ENCODE measurements at regions not wholly inside any gene's neighbourhood (a gene's known extent, or its start where the extent isn't known, plus 50 kb on each side); places are given as distances from the start of the nearest gene placed in this dataset.

DNA sequence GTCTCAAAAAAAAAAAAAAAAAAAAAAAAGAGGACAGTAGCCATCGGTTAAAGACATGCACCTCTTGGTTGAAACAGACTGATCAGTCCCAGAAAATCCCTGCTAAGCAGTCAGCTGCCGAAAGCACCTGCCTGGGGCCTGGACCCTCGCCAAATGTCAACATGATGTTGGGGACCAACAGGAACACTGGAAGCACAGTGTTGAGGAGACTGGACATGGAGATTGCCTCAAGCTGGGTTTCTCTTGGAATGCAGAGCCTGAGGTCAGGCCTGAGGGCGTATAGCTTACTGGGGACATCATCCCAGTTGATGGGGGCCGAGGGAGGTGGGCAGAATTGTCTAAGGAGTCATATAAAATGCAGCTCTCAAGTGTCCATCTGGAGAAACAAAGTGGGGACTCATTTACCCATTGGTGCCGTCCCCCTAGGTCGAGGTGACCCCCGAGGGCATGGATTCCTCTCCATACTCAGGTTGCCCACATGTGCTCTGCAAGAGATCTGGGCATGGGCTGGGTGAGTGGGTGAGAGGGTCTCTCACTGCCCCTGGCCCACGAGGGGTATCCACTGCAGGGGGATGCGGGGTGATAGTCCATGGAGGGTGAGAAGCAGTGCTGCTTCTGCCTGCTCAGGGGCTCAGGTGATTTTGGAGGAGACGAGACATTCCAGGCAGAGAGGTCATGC lies 164.5 kb downstream of the URI1 start:
- ChIA-PET CTCF (no interaction called here), POLR2A (ENCODE audit: low non-redundant PET) (no interaction called here)
- H3K27ac ChIP-seq, result no peak overlapping the region
- DNase-seq (ENCODE audit: low spot score), result no peak
- TF ChIP-seq, protein P1, sequence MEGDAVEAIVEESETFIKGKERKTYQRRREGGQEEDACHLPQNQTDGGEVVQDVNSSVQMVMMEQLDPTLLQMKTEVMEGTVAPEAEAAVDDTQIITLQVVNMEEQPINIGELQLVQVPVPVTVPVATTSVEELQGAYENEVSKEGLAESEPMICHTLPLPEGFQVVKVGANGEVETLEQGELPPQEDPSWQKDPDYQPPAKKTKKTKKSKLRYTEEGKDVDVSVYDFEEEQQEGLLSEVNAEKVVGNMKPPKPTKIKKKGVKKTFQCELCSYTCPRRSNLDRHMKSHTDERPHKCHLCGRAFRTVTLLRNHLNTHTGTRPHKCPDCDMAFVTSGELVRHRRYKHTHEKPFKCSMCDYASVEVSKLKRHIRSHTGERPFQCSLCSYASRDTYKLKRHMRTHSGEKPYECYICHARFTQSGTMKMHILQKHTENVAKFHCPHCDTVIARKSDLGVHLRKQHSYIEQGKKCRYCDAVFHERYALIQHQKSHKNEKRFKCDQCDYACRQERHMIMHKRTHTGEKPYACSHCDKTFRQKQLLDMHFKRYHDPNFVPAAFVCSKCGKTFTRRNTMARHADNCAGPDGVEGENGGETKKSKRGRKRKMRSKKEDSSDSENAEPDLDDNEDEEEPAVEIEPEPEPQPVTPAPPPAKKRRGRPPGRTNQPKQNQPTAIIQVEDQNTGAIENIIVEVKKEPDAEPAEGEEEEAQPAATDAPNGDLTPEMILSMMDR (conservative IDR thresholded peaks at IDR 0.05; ENCODE audit: low read depth), result no peak

- no peak overlapping the region for H3K27ac ChIP-seq
- TF ChIP-seq, protein P1 (conservative IDR thresholded peaks at IDR 0.05; ENCODE audit: low read depth), result no peak
- ChIA-PET CTCF (no interaction called here), POLR2A (ENCODE audit: low non-redundant PET) (no interaction called here)
- DNase-seq (ENCODE audit: low spot score), result no peak
These were observed 165.2 kb downstream of the URI1 start for GRCh38 chr19:30107251-30107650.

DNA sequence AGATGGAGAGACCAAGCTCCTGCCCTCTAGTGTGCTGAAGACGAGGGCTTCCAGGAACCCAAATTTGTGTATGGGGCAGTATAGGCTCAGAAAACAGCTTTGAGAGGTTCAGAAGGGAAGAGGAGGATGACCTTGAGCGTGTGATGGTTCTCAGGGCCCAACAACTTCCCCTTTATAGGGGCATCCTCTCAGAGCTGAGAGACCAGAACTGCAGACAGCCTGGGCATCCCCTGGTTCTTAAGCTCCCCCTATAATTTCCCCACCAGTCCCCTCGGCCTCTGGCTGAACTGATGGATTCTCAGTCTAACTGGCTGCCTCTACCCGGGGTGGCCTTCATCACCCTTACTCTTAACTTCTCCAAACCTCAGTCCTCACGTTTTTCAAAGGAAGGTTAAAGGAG lies 167.5 kb downstream of the URI1 start:
- no peak overlapping the region for H3K27ac ChIP-seq
- TF ChIP-seq, protein P1 (conservative IDR thresholded peaks at IDR 0.05; ENCODE audit: low read depth), result no peak
- ChIA-PET CTCF (no interaction called here), POLR2A (ENCODE audit: low non-redundant PET) (no interaction called here)
- no peak for DNase-seq (ENCODE audit: low spot score)

DNA sequence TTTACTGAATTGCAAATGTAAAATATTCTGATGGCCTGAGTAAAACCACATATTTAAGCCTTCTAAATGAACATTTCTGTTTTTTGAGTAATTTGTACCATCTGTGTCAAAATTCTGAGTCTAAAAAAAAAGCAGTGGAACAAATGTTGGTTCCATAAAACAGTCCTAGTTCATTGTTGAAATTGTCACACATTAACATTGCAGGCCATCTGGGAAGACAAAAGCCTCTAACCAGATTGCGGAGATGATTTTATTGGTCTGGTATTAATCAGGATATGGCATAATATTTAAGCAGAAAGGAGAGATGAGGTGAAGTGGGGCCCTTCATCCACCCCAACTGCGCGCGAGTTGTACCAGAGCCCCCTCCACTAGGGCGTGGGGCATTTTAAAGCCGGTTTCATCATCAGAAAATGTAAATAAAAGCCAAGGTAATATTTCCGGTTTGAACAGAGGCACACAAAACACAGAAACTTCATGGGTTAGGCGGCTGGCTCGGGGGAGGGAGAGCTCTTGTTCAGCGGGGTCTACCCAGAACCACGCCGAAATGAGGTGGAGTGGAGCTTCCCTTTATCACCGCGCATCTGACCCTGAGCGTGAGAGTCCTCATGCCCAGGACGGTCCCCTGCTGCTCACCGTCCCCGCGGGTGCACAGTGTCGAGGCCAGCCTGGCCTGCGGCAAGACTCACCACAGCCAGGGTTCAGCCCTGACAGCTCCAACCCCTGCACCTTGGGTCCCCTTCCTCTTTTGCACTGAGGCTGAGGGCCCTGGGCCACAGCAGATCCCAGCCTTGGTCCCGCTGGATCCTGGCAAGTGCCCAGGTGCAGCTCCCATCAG lies 169.2 kb downstream of the URI1 start:
- ChIA-PET CTCF (no interaction called here), POLR2A (ENCODE audit: low non-redundant PET) (no interaction called here)
- TF ChIP-seq, protein P1 (conservative IDR thresholded peaks at IDR 0.05; ENCODE audit: low read depth), result no peak
- no peak overlapping the region for H3K27ac ChIP-seq
- DNase-seq (ENCODE audit: low spot score), result no peak

GRCh38 chr19:30112171-30112570 lies 170.1 kb downstream of the URI1 start:
- no peak overlapping the region for H3K27ac ChIP-seq
- CTCF ChIA-PET, result no interaction called here
- POLR2A ChIA-PET (ENCODE audit: low non-redundant PET), result no interaction called here
- no peak for DNase-seq (ENCODE audit: low spot score)
- TF ChIP-seq, protein P1 (conservative IDR thresholded peaks at IDR 0.05; ENCODE audit: low read depth), result no peak

DNA sequence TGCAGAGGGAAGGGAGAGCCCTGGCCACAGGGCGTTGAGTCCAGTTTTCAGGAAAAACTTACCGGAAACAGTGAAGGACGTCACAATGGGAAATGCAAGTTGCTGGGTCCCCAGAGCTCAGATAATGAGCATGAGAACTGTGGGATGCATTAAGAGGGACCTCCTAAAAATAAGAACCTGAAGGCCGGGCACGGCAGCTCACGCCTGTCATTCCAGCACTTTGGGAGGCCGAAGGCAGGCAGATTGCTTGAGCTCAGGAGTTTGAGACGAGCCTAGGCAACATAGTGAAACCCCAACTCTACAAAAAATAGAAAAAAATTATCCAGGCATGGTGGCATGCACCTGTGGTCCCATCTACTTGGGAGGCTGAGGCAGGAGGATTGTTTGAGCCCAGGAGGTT lies 170.6 kb downstream of the URI1 start:
- ChIA-PET POLR2A (ENCODE audit: low non-redundant PET) (no interaction called here), CTCF (no interaction called here)
- no peak overlapping the region for H3K27ac ChIP-seq
- no peak for DNase-seq (ENCODE audit: low spot score)
- TF ChIP-seq, protein P1 (conservative IDR thresholded peaks at IDR 0.05; ENCODE audit: low read depth), result no peak
